ENCODE measurements at regions not wholly inside any gene's neighbourhood (a gene's known extent, or its start where the extent isn't known, plus 50 kb on each side); places are given as distances from the start of the nearest gene placed in this dataset.
"Not testable (repeated sequence)": the region's sequence is repeated elsewhere in the genome, so short reads cannot be mapped to it uniquely, and the experiment has no call there.

GRCh38 chr2:64743739-64744330 is 90.1 kb upstream of the SERTAD2 start:
- no peak for DNase-seq (ENCODE audit: low read depth)

- DNase-seq (ENCODE audit: low read depth) = no peak
Observed at GRCh38 chr2:64745562-64745961, 91.8 kb upstream of the SERTAD2 start.

- not testable (repeated sequence) for DNase-seq (ENCODE audit: low read depth)
Observed at GRCh38 chr2:64747690-64748091, 94.0 kb upstream of the SERTAD2 start.

- DNase-seq (ENCODE audit: low read depth) = no peak
Observed at GRCh38 chr2:64748147-64748546, 94.4 kb upstream of the SERTAD2 start.

- no peak for DNase-seq (ENCODE audit: low read depth)
Observed at GRCh38 chr2:64748561-64748960, 94.8 kb upstream of the SERTAD2 start.

GRCh38 chr2:64749446-64749845 is 95.7 kb upstream of the SERTAD2 start:
- no peak for DNase-seq (ENCODE audit: low read depth)

GRCh38 chr2:64750001-64750816 is 96.5 kb upstream of the SERTAD2 start:
- DNase-seq (ENCODE audit: low read depth) = peak; percentile 20

- peak; percentile 97 for DNase-seq (ENCODE audit: low read depth)
Observed at GRCh38 chr2:64750817-64751285, 97.1 kb upstream of the SERTAD2 start.

GRCh38 chr2:64751286-64752260 is 97.9 kb upstream of the SERTAD2 start:
- DNase-seq (ENCODE audit: low read depth) = no peak

- DNase-seq (ENCODE audit: low read depth) = no peak
Observed at GRCh38 chr2:64753399-64753798, 99.7 kb upstream of the SERTAD2 start.

- DNase-seq (ENCODE audit: low read depth) = no peak
Observed at GRCh38 chr2:64754570-64754969, 100.9 kb upstream of the SERTAD2 start.

- no peak for DNase-seq (ENCODE audit: low read depth)
Observed at GRCh38 chr2:64757126-64757525, 103.4 kb upstream of the SERTAD2 start.

- DNase-seq (ENCODE audit: low read depth) = no peak
Observed at GRCh38 chr2:64760128-64760527, 106.4 kb upstream of the SERTAD2 start.

- no peak for DNase-seq (ENCODE audit: low read depth)
Observed at GRCh38 chr2:64762301-64762997, 108.7 kb upstream of the SERTAD2 start.

GRCh38 chr2:64763126-64763525 is 109.4 kb upstream of the SERTAD2 start:
- no peak for DNase-seq (ENCODE audit: low read depth)

- no peak for DNase-seq (ENCODE audit: low read depth)
Observed at GRCh38 chr2:64765160-64765805, 111.6 kb upstream of the SERTAD2 start.

GRCh38 chr2:64766841-64767669 is 113.3 kb upstream of the SERTAD2 start:
- DNase-seq (ENCODE audit: low read depth) = no peak

- peak; percentile 63 for DNase-seq (ENCODE audit: low read depth)
Observed at GRCh38 chr2:64767670-64768468, 114.2 kb upstream of the SERTAD2 start.

- DNase-seq (ENCODE audit: low read depth) = no peak
Observed at GRCh38 chr2:64768491-64769005, 114.8 kb upstream of the SERTAD2 start.
